ENCODE measurements at regions not wholly inside any gene's neighbourhood (a gene's known extent, or its start where the extent isn't known, plus 50 kb on each side); places are given as distances from the start of the nearest gene placed in this dataset.
"Not testable (repeated sequence)": the region's sequence is repeated elsewhere in the genome, so short reads cannot be mapped to it uniquely, and the experiment has no call there.

- Histone ChIP-seq H3K4me3 (ENCODE audit: low read depth, low read length) (no peak overlapping the region), H3K9me3 (ENCODE audit: control insufficient read depth, insufficient read depth, low read length) (no peaks in the 10 kb centered on the region), H3K9ac (ENCODE audit: low read depth, low read length) (no peak overlapping the region), H3K36me3 (ENCODE audit: control insufficient read depth, insufficient read depth, low read length) (no peaks in the 10 kb centered on the region), H3K27me3 (ENCODE audit: control insufficient read depth, insufficient read depth, low read length) (no peaks in the 10 kb centered on the region), H3K4me1 (ENCODE audit: control insufficient read depth, insufficient read depth, low read length) (no peaks in the 10 kb centered on the region)
Observed at GRCh38 chr15:31606931-31607497, 280.4 kb downstream of the KLF13 start.

GRCh38 chr15:31607656-31608055 is 281.0 kb downstream of the KLF13 start:
- Histone ChIP-seq H3K9me3 (ENCODE audit: control insufficient read depth, insufficient read depth, low read length) (no peaks in the 10 kb centered on the region), H3K27me3 (ENCODE audit: control insufficient read depth, insufficient read depth, low read length) (no peaks in the 10 kb centered on the region), H3K36me3 (ENCODE audit: control insufficient read depth, insufficient read depth, low read length) (no peaks in the 10 kb centered on the region), H3K9ac (ENCODE audit: low read depth, low read length) (no peak overlapping the region), H3K4me1 (ENCODE audit: control insufficient read depth, insufficient read depth, low read length) (no peaks in the 10 kb centered on the region), H3K4me3 (ENCODE audit: low read depth, low read length) (no peak overlapping the region)

- Histone ChIP-seq H3K27me3 (ENCODE audit: control insufficient read depth, insufficient read depth, low read length) (no peaks in the 10 kb centered on the region), H3K4me1 (ENCODE audit: control insufficient read depth, insufficient read depth, low read length) (no peaks in the 10 kb centered on the region), H3K9ac (ENCODE audit: low read depth, low read length) (no peak overlapping the region), H3K4me3 (ENCODE audit: low read depth, low read length) (no peak overlapping the region), H3K36me3 (ENCODE audit: control insufficient read depth, insufficient read depth, low read length) (no peaks in the 10 kb centered on the region), H3K9me3 (ENCODE audit: control insufficient read depth, insufficient read depth, low read length) (no peaks in the 10 kb centered on the region)
Observed at GRCh38 chr15:31609258-31609681, 282.6 kb downstream of the KLF13 start.

- no peaks in the 10 kb centered on the region for H3K9me3 ChIP-seq (ENCODE audit: control insufficient read depth, insufficient read depth, low read length)
- H3K4me1 ChIP-seq (ENCODE audit: control insufficient read depth, insufficient read depth, low read length) = no peaks in the 10 kb centered on the region
- H3K36me3 ChIP-seq (ENCODE audit: control insufficient read depth, insufficient read depth, low read length) = no peaks in the 10 kb centered on the region
- no peak overlapping the region for H3K9ac ChIP-seq (ENCODE audit: low read depth, low read length)
- H3K27me3 ChIP-seq (ENCODE audit: control insufficient read depth, insufficient read depth, low read length) = no peaks in the 10 kb centered on the region
- no peak overlapping the region for H3K4me3 ChIP-seq (ENCODE audit: low read depth, low read length)
Observed at GRCh38 chr15:31609906-31610305, 283.3 kb downstream of the KLF13 start.

- H3K4me3 ChIP-seq (ENCODE audit: low read depth, low read length) = no peak overlapping the region
- H3K4me1 ChIP-seq (ENCODE audit: control insufficient read depth, insufficient read depth, low read length) = no peaks in the 10 kb centered on the region
- no peaks in the 10 kb centered on the region for H3K9me3 ChIP-seq (ENCODE audit: control insufficient read depth, insufficient read depth, low read length)
- H3K27me3 ChIP-seq (ENCODE audit: control insufficient read depth, insufficient read depth, low read length) = no peaks in the 10 kb centered on the region
- no peak overlapping the region for H3K9ac ChIP-seq (ENCODE audit: low read depth, low read length)
- H3K36me3 ChIP-seq (ENCODE audit: control insufficient read depth, insufficient read depth, low read length) = no peaks in the 10 kb centered on the region
Observed at GRCh38 chr15:31615643-31616415, 289.2 kb downstream of the KLF13 start.

- not testable (repeated sequence) for H3K27me3 ChIP-seq (ENCODE audit: control insufficient read depth, insufficient read depth, low read length); H3K4me1 ChIP-seq (ENCODE audit: control insufficient read depth, insufficient read depth, low read length)
Observed at GRCh38 chr15:31623297-31623696, 296.7 kb downstream of the KLF13 start.

GRCh38 chr15:31624115-31624514 is 297.5 kb downstream of the KLF13 start:
- not testable (repeated sequence) for H3K4me1 ChIP-seq (ENCODE audit: control insufficient read depth, insufficient read depth, low read length); H3K36me3 ChIP-seq (ENCODE audit: control insufficient read depth, insufficient read depth, low read length); H3K4me3 ChIP-seq (ENCODE audit: low read depth, low read length); H3K9me3 ChIP-seq (ENCODE audit: control insufficient read depth, insufficient read depth, low read length); H3K9ac ChIP-seq (ENCODE audit: low read depth, low read length); H3K27me3 ChIP-seq (ENCODE audit: control insufficient read depth, insufficient read depth, low read length)

More at GRCh38 chr15:31623297-31623696, 296.7 kb downstream of the KLF13 start:
- not testable (repeated sequence) for H3K9ac ChIP-seq (ENCODE audit: low read depth, low read length); H3K9me3 ChIP-seq (ENCODE audit: control insufficient read depth, insufficient read depth, low read length); H3K36me3 ChIP-seq (ENCODE audit: control insufficient read depth, insufficient read depth, low read length); H3K4me3 ChIP-seq (ENCODE audit: low read depth, low read length)

- H3K36me3 ChIP-seq (ENCODE audit: control insufficient read depth, insufficient read depth, low read length); H3K9ac ChIP-seq (ENCODE audit: low read depth, low read length); H3K4me3 ChIP-seq (ENCODE audit: low read depth, low read length); H3K4me1 ChIP-seq (ENCODE audit: control insufficient read depth, insufficient read depth, low read length); H3K27me3 ChIP-seq (ENCODE audit: control insufficient read depth, insufficient read depth, low read length); H3K9me3 ChIP-seq (ENCODE audit: control insufficient read depth, insufficient read depth, low read length): not testable (repeated sequence)
Observed at GRCh38 chr15:31635715-31636114, 309.1 kb downstream of the KLF13 start.

- not testable (repeated sequence) for H3K27me3 ChIP-seq (ENCODE audit: control insufficient read depth, insufficient read depth, low read length); H3K4me1 ChIP-seq (ENCODE audit: control insufficient read depth, insufficient read depth, low read length); H3K9me3 ChIP-seq (ENCODE audit: control insufficient read depth, insufficient read depth, low read length); H3K9ac ChIP-seq (ENCODE audit: low read depth, low read length); H3K36me3 ChIP-seq (ENCODE audit: control insufficient read depth, insufficient read depth, low read length); H3K4me3 ChIP-seq (ENCODE audit: low read depth, low read length)
Observed at GRCh38 chr15:31636911-31637310, 310.3 kb downstream of the KLF13 start.

GRCh38 chr15:31643955-31644354 is 317.3 kb downstream of the KLF13 start:
- not testable (repeated sequence) for H3K36me3 ChIP-seq (ENCODE audit: control insufficient read depth, insufficient read depth, low read length); H3K27me3 ChIP-seq (ENCODE audit: control insufficient read depth, insufficient read depth, low read length); H3K9me3 ChIP-seq (ENCODE audit: control insufficient read depth, insufficient read depth, low read length); H3K4me3 ChIP-seq (ENCODE audit: low read depth, low read length); H3K9ac ChIP-seq (ENCODE audit: low read depth, low read length); H3K4me1 ChIP-seq (ENCODE audit: control insufficient read depth, insufficient read depth, low read length)

GRCh38 chr15:31644761-31645160 is 318.1 kb downstream of the KLF13 start:
- H3K4me1 ChIP-seq (ENCODE audit: control insufficient read depth, insufficient read depth, low read length); H3K9ac ChIP-seq (ENCODE audit: low read depth, low read length); H3K27me3 ChIP-seq (ENCODE audit: control insufficient read depth, insufficient read depth, low read length); H3K36me3 ChIP-seq (ENCODE audit: control insufficient read depth, insufficient read depth, low read length); H3K4me3 ChIP-seq (ENCODE audit: low read depth, low read length); H3K9me3 ChIP-seq (ENCODE audit: control insufficient read depth, insufficient read depth, low read length): not testable (repeated sequence)

- H3K9ac ChIP-seq (ENCODE audit: low read depth, low read length); H3K27me3 ChIP-seq (ENCODE audit: control insufficient read depth, insufficient read depth, low read length); H3K4me3 ChIP-seq (ENCODE audit: low read depth, low read length); H3K4me1 ChIP-seq (ENCODE audit: control insufficient read depth, insufficient read depth, low read length); H3K9me3 ChIP-seq (ENCODE audit: control insufficient read depth, insufficient read depth, low read length); H3K36me3 ChIP-seq (ENCODE audit: control insufficient read depth, insufficient read depth, low read length): not testable (repeated sequence)
Observed at GRCh38 chr15:31647337-31647826, 320.7 kb downstream of the KLF13 start.

All from iPS-15b (cell line).